Keratinocyte (primary cell): ENCODE measurements at regions not wholly inside any gene's neighbourhood (a gene's known extent, or its start where the extent isn't known, plus 50 kb on each side); places are given as distances from the start of the nearest gene placed in this dataset.

ENCODE experiments used
- DNase-seq: peaks from one replicate; pipeline ENCODE4 v3.0.0-alpha.2; 2011; ENCODE audit warnings: low read depth, missing footprints, low spot score
- FAIRE-seq: peaks from 2 replicates; lab custom pipeline; 2011; peaks lifted over from hg19 to GRCh38; lab: Jason Lieb, UNC
- H2AFZ ChIP-seq: 2 replicates; pipeline ENCODE4 v1.6.0; 2012; ENCODE audit warnings: low read length, control low read depth, inconsistent platforms; ENCODE audit not compliant: control insufficient read depth
- H3K27ac ChIP-seq: 2 replicates; pipeline ENCODE4 v1.5.1; 2011; ENCODE audit warnings: low read length; ENCODE audit not compliant: control insufficient read depth, insufficient read depth
- H3K27me3 ChIP-seq: 3 replicates; pipeline ENCODE4 v1.6.0; 2011; ENCODE audit warnings: low read length; ENCODE audit not compliant: control insufficient read depth, insufficient read depth; ENCODE audit errors: extremely low read depth
- H3K36me3 ChIP-seq, 2 experiments: 2 replicates in 1 of 2; 3 replicates in 1 of 2; pipeline ENCODE4 v1.5.1; 2011; ENCODE audit warnings: low read length in 2 of 2, mild to moderate bottlenecking in 1 of 2; ENCODE audit not compliant: control insufficient read depth in 2 of 2, insufficient read depth in 2 of 2; ENCODE audit errors: extremely low read depth in 1 of 2
- H3K4me1 ChIP-seq: 3 replicates; pipeline ENCODE4 v1.5.1; 2011; ENCODE audit warnings: low read length; ENCODE audit not compliant: control insufficient read depth, insufficient read depth; ENCODE audit errors: extremely low read depth
- H3K4me2 ChIP-seq: 3 replicates; pipeline ENCODE4 v1.6.0; 2011; ENCODE audit warnings: low read depth, low read length; ENCODE audit not compliant: control insufficient read depth, insufficient read depth; ENCODE audit errors: extremely low read depth
- H3K4me3 ChIP-seq, 3 experiments: fragments of 200-600 bp in 1 of 3; sonication (generic) in 1 of 3; 2 replicates in 2 of 3; 3 replicates in 1 of 3; pipeline ENCODE4 v1.5.1; 2011 to 2016; ENCODE audit warnings: low read length in 3 of 3, mild to moderate bottlenecking in 3 of 3, control low read depth in 2 of 3, inconsistent platforms in 1 of 3, low read depth in 1 of 3, mixed read lengths in 1 of 3, mixed run types in 1 of 3, moderate library complexity in 1 of 3; ENCODE audit not compliant: control insufficient read depth in 2 of 3, insufficient read depth in 2 of 3; ENCODE audit errors: extremely low read depth in 1 of 3
- H3K79me2 ChIP-seq: 2 replicates; pipeline ENCODE4 v1.6.0; 2012; ENCODE audit warnings: low read length; ENCODE audit not compliant: control insufficient read depth, insufficient read depth
- H3K9ac ChIP-seq: 3 replicates; pipeline ENCODE4 v1.6.0; 2011; ENCODE audit warnings: low read length; ENCODE audit not compliant: control insufficient read depth, insufficient read depth; ENCODE audit errors: extremely low read depth
- H3K9me1 ChIP-seq: 3 replicates; pipeline ENCODE4 v1.6.0; 2011; ENCODE audit warnings: low read length; ENCODE audit not compliant: control insufficient read depth, insufficient read depth; ENCODE audit errors: extremely low read depth
- H3K9me3 ChIP-seq: 2 replicates; pipeline ENCODE4 v1.5.1; 2012; ENCODE audit warnings: low read depth, low read length; ENCODE audit not compliant: control insufficient read depth
- H4K20me1 ChIP-seq: 3 replicates; pipeline ENCODE4 v1.6.0; 2011; ENCODE audit warnings: low read length; ENCODE audit not compliant: control insufficient read depth, insufficient read depth; ENCODE audit errors: extremely low read depth
- EZH2 ChIP-seq: IDR thresholded peaks from one replicate; pipeline ENCODE4 v1.6.1; 2012; ENCODE audit warnings: inconsistent platforms, mild to moderate bottlenecking, low read length, moderate library complexity
- dilution Hi-C: fragments of 300-500 bp; cut with MboI; formaldehyde crosslinking; loops from one replicate; pipeline ENCODE4 v1.7.0; 2020; ENCODE audit warnings: low sequenced_read_pairs; ENCODE audit not compliant: extremely low pct_ligation_motif_present
- TF ChIP-seq, protein P1 (sequence below), 3 experiments: IDR thresholded peaks in 1 of 3; conservative IDR thresholded peaks in 1 of 3; optimal IDR thresholded peaks in 1 of 3; 2 replicates in 2 of 3; 3 replicates in 1 of 3; pipeline versions ENCODE3 to v1.5.1; 2011; ENCODE audit warnings: low read length in 3 of 3, mild to moderate bottlenecking in 3 of 3, moderate library complexity in 2 of 3, control low read depth in 1 of 3, inconsistent platforms in 1 of 3; ENCODE audit not compliant: insufficient read depth in 2 of 3; ENCODE audit errors: extremely low read depth in 1 of 3

GRCh38 chr3:190208196-190208595 lies 87.5 kb upstream of the P3H2 start:
- dilution Hi-C loops, result loop anchor here (25.0 kb wide), 1 partner anchor 246 kb away; no protein-coding TSS in a partner anchor
- no peak overlapping the region for H3K27ac ChIP-seq
- no peaks in the 10 kb centered on the region for H4K20me1 ChIP-seq
- H3K4me2 ChIP-seq, result no peak overlapping the region
- no peaks in the 10 kb centered on the region for H3K36me3 ChIP-seq
- H3K79me2 ChIP-seq, result no peaks in the 10 kb centered on the region
- no peak overlapping the region for H3K9ac ChIP-seq
- TF ChIP-seq, protein P1, sequence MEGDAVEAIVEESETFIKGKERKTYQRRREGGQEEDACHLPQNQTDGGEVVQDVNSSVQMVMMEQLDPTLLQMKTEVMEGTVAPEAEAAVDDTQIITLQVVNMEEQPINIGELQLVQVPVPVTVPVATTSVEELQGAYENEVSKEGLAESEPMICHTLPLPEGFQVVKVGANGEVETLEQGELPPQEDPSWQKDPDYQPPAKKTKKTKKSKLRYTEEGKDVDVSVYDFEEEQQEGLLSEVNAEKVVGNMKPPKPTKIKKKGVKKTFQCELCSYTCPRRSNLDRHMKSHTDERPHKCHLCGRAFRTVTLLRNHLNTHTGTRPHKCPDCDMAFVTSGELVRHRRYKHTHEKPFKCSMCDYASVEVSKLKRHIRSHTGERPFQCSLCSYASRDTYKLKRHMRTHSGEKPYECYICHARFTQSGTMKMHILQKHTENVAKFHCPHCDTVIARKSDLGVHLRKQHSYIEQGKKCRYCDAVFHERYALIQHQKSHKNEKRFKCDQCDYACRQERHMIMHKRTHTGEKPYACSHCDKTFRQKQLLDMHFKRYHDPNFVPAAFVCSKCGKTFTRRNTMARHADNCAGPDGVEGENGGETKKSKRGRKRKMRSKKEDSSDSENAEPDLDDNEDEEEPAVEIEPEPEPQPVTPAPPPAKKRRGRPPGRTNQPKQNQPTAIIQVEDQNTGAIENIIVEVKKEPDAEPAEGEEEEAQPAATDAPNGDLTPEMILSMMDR (optimal IDR thresholded peaks at IDR 0.05 in 1 of 3, IDR thresholded peaks at IDR 0.05 in 1 of 3, conservative IDR thresholded peaks at IDR 0.05 in 1 of 3; ENCODE audit: extremely low read depth in 1 of 3, insufficient read depth in 2 of 3, low read length in 3 of 3), result no peak
- no peak for TF ChIP-seq EZH2
- no peaks in the 10 kb centered on the region for H3K9me1 ChIP-seq
- no peak overlapping the region for H2AFZ ChIP-seq
- H3K4me1 ChIP-seq, result peaks cover 12% of the 10 kb centered on the region
- H3K9me3 ChIP-seq, result peaks cover 2% of the 10 kb centered on the region
- DNase-seq (no peak), FAIRE-seq (no peak)
- H3K4me3 ChIP-seq, result no peak overlapping the region
- no peaks in the 10 kb centered on the region for H3K27me3 ChIP-seq

DNA sequence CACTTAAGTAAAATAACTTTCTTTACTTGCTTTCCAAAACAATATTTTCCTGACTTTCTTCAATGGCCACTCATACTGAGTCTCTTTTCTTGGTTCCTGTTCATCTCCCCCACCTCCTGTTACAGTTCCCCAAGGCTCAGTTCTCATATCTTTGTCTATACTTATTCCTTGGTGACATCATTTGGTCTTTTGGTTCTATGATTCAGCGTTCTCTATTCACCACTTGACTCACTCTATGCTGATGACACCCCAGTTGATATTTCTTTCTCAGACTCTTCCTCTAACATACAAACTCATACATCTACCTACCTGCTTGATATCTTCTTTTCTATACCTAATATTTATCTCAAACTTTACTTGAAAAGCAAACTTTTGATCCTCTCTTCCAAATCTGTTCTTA lies 85.0 kb upstream of the P3H2 start:
- Histone ChIP-seq H2AFZ (no peak overlapping the region), H3K79me2 (no peaks in the 10 kb centered on the region), H3K27ac (peak overlapping the region; percentile 48), H3K9me1 (no peaks in the 10 kb centered on the region), H3K4me2 (no peak overlapping the region), H3K36me3 (no peaks in the 10 kb centered on the region), H3K9ac (no peak overlapping the region), H3K4me3 (no peak overlapping the region), H4K20me1 (no peaks in the 10 kb centered on the region), H3K4me1 (peaks cover 12% of the 10 kb centered on the region), H3K27me3 (no peaks in the 10 kb centered on the region), H3K9me3 (peaks cover 2% of the 10 kb centered on the region)
- dilution Hi-C loops, result loop anchor here (25.0 kb wide), 1 partner anchor 243 kb away; no protein-coding TSS in a partner anchor
- FAIRE-seq, result peak; percentile 82
- DNase-seq, result no peak
- no peak for TF ChIP-seq EZH2
- TF ChIP-seq, protein P1 (optimal IDR thresholded peaks at IDR 0.05 in 1 of 3, IDR thresholded peaks at IDR 0.05 in 1 of 3, conservative IDR thresholded peaks at IDR 0.05 in 1 of 3; ENCODE audit: extremely low read depth in 1 of 3, insufficient read depth in 2 of 3, low read length in 3 of 3), result no peak
